ENCODE measurements at regions not wholly inside any gene's neighbourhood (a gene's known extent, or its start where the extent isn't known, plus 50 kb on each side); places are given as distances from the start of the nearest gene placed in this dataset.
"Not testable (repeated sequence)": the region's sequence is repeated elsewhere in the genome, so short reads cannot be mapped to it uniquely, and the experiment has no call there.

- H3K9me3 ChIP-seq (ENCODE audit: control insufficient read depth in 2 of 3, insufficient read depth in 1 of 3, low read length in 3 of 3), result no peaks in the 10 kb centered on the region
- FAIRE-seq, result no peak
- no peaks in the 10 kb centered on the region for H3K27me3 ChIP-seq (ENCODE audit: control insufficient read depth, insufficient read depth, low read length)
These were observed 124.0 kb downstream of the MOSPD2 start for GRCh38 chrX:14997271-14997670.

GRCh38 chrX:14984425-14984824 lies 111.2 kb downstream of the MOSPD2 start:
- DNase-seq; H3K27me3 ChIP-seq (ENCODE audit: control insufficient read depth, insufficient read depth, low read length); H3K36me3 ChIP-seq (ENCODE audit: control insufficient read depth in 2 of 3, insufficient read depth in 3 of 3, low read length in 3 of 3); H3K9ac ChIP-seq (ENCODE audit: low read length in 3 of 3); H3K4me3 ChIP-seq (ENCODE audit: low read length in 3 of 3); intact Hi-C loops (cut with DNase I); FAIRE-seq; H3K27ac ChIP-seq (ENCODE audit: low read depth in 2 of 2, low read length in 2 of 2); H3K4me1 ChIP-seq (ENCODE audit: control insufficient read depth in 2 of 3, insufficient read depth in 2 of 3, low read depth in 1 of 3, low read length in 3 of 3); H3K9me3 ChIP-seq (ENCODE audit: control insufficient read depth in 2 of 3, insufficient read depth in 1 of 3, low read length in 3 of 3): not testable (repeated sequence)

More at GRCh38 chrX:14997271-14997670, 124.0 kb downstream of the MOSPD2 start:
- H3K4me3 ChIP-seq (ENCODE audit: low read length in 3 of 3), result no peak overlapping the region
- no peaks in the 10 kb centered on the region for H3K36me3 ChIP-seq (ENCODE audit: control insufficient read depth in 2 of 3, insufficient read depth in 3 of 3, low read length in 3 of 3)
- H3K27ac ChIP-seq (ENCODE audit: low read depth in 2 of 2, low read length in 2 of 2), result no peak overlapping the region
- no peaks in the 10 kb centered on the region for H3K4me1 ChIP-seq (ENCODE audit: control insufficient read depth in 2 of 3, insufficient read depth in 2 of 3, low read depth in 1 of 3, low read length in 3 of 3)
- H3K9ac ChIP-seq (ENCODE audit: low read length in 3 of 3), result no peak overlapping the region
- intact Hi-C loops (cut with DNase I), result no loop called here
- TF ChIP-seq CTCF (IDR thresholded peaks at IDR 0.05; ENCODE audit: borderline replicate concordance, extremely low read depth, insufficient read depth), result no peak
- DNase-seq, result no peak

Measured in kidney (tissue), 13 donors.